B cell (primary cell): ENCODE measurements at regions not wholly inside any gene's neighbourhood (a gene's known extent, or its start where the extent isn't known, plus 50 kb on each side); places are given as distances from the start of the nearest gene placed in this dataset.

Experiments
- CTCF ChIP-seq: fragments of 200-600 bp; IDR thresholded peaks from one replicate; pipeline ENCODE4 v1.8.0; 2022; ENCODE audit warnings: antibody characterized with exemption, mild to moderate bottlenecking
- EZH2 ChIP-seq: IDR thresholded peaks from 2 replicates; pipeline ENCODE4 v1.6.1; 2012; ENCODE audit warnings: borderline replicate concordance, low read depth, mild to moderate bottlenecking, moderate library complexity, low read length; ENCODE audit not compliant: insufficient read depth, poor library complexity, severe bottlenecking

GRCh38 chr21:26379561-26379960 lies 193.5 kb downstream of the CYYR1 start:
- TF ChIP-seq CTCF (no peak), EZH2 (no peak)
